ENCODE measurements at regions not wholly inside any gene's neighbourhood (a gene's known extent, or its start where the extent isn't known, plus 50 kb on each side); places are given as distances from the start of the nearest gene placed in this dataset.

DNA sequence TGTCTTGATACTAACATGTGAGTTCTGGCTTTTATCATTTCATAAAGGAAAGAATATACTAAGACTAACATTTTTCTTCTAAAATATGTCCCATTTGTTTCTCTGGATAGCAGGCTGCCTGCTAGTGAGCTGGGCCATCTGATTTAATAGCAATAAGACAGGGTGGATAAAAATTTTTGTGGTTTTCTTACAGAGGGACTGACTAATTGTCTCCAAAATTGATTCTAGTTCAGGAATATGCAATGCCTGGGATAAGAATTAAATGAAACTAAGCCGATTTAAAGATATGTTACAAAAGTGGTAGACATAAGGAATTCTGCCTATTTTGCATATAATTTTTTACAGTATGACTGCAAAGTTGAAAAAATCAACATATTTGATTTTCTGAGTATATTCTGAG, 252.9 kb upstream of the NAV3 start:
- TF ChIP-seq, protein P1, sequence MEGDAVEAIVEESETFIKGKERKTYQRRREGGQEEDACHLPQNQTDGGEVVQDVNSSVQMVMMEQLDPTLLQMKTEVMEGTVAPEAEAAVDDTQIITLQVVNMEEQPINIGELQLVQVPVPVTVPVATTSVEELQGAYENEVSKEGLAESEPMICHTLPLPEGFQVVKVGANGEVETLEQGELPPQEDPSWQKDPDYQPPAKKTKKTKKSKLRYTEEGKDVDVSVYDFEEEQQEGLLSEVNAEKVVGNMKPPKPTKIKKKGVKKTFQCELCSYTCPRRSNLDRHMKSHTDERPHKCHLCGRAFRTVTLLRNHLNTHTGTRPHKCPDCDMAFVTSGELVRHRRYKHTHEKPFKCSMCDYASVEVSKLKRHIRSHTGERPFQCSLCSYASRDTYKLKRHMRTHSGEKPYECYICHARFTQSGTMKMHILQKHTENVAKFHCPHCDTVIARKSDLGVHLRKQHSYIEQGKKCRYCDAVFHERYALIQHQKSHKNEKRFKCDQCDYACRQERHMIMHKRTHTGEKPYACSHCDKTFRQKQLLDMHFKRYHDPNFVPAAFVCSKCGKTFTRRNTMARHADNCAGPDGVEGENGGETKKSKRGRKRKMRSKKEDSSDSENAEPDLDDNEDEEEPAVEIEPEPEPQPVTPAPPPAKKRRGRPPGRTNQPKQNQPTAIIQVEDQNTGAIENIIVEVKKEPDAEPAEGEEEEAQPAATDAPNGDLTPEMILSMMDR (IDR thresholded peaks at IDR 0.05; ENCODE audit: extremely low read depth in 1 of 2, insufficient read depth in 1 of 2, low read depth in 1 of 2, low read length in 2 of 2) = no peak
- TF ChIP-seq POLR2AphosphoS5 (IDR thresholded peaks at IDR 0.05; ENCODE audit: insufficient read depth, low read depth, low read length) = no peak
- TF ChIP-seq EZH2 (IDR thresholded peaks at IDR 0.05; ENCODE audit: borderline replicate concordance, low read depth, low read length, severe bottlenecking) = no peak
- no peak for TF ChIP-seq POLR2A (IDR thresholded peaks at IDR 0.05; ENCODE audit: low read depth, low read length)
- TF ChIP-seq, protein P2, sequence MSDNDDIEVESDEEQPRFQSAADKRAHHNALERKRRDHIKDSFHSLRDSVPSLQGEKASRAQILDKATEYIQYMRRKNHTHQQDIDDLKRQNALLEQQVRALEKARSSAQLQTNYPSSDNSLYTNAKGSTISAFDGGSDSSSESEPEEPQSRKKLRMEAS (IDR thresholded peaks at IDR 0.05; ENCODE audit: insufficient read depth, insufficient read length) = no peak

All from endothelial cell of umbilical vein (primary cell).